ENCODE measurements at regions not wholly inside any gene's neighbourhood (a gene's known extent, or its start where the extent isn't known, plus 50 kb on each side); places are given as distances from the start of the nearest gene placed in this dataset.

DNA sequence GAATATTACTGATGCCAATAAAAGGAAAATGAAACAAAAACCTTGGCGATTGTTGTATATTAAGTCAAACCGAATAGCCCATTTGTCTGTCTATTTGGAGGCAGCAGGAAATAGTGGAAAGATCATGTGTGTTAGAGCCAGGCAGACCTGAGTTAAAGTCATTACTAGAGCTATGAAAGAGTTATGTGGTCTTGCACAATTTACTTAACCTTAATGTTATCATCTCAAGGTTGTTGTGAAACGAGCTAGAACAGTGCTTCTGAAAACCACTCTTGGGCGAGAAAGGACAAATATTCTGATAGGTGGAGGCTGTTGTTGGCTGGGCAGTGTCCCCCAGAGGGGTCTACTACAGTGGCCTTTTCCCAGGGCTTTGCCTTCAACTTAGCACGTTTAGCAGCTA is 60.0 kb upstream of the NUP160 start:
- TF ChIP-seq, protein P1, sequence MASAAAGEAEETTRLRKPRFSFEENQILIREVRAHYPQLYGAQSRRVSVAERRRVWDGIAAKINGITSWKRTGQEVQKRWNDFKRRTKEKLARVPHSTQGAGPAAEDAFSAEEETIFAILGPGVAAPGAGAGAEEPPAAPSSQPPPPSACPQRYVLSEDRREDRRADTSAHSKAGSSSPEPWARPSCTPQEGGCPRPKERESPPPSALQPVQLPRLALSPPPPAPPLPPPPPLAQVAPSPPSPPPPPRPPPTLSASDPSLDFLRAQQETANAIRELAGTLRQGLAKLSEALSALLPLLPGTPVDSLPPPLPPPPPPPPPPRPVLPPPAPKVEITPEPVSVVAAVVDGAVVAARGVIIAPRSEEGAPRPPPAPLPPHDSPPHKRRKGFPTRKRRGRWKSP (CRISPR knock-in tag; IDR thresholded peaks at IDR 0.05): no peak
- TF ChIP-seq POLR2AphosphoS5 (IDR thresholded peaks at IDR 0.05; ENCODE audit: low read depth, low read length) (no peak), BRCA1 (CRISPR knock-in tag; IDR thresholded peaks at IDR 0.05) (no peak), HNRNPLL (IDR thresholded peaks at IDR 0.05; ENCODE audit: low read depth, low read length, poor library complexity, severe bottlenecking) (no peak), HIVEP1 (CRISPR knock-in tag; IDR thresholded peaks at IDR 0.05) (no peak), ZNF263 (CRISPR knock-in tag; IDR thresholded peaks at IDR 0.05) (no peak)
- TF ChIP-seq, protein P2, sequence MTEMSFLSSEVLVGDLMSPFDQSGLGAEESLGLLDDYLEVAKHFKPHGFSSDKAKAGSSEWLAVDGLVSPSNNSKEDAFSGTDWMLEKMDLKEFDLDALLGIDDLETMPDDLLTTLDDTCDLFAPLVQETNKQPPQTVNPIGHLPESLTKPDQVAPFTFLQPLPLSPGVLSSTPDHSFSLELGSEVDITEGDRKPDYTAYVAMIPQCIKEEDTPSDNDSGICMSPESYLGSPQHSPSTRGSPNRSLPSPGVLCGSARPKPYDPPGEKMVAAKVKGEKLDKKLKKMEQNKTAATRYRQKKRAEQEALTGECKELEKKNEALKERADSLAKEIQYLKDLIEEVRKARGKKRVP (CRISPR knock-in tag; IDR thresholded peaks at IDR 0.05): no peak
- TF ChIP-seq, protein P3, sequence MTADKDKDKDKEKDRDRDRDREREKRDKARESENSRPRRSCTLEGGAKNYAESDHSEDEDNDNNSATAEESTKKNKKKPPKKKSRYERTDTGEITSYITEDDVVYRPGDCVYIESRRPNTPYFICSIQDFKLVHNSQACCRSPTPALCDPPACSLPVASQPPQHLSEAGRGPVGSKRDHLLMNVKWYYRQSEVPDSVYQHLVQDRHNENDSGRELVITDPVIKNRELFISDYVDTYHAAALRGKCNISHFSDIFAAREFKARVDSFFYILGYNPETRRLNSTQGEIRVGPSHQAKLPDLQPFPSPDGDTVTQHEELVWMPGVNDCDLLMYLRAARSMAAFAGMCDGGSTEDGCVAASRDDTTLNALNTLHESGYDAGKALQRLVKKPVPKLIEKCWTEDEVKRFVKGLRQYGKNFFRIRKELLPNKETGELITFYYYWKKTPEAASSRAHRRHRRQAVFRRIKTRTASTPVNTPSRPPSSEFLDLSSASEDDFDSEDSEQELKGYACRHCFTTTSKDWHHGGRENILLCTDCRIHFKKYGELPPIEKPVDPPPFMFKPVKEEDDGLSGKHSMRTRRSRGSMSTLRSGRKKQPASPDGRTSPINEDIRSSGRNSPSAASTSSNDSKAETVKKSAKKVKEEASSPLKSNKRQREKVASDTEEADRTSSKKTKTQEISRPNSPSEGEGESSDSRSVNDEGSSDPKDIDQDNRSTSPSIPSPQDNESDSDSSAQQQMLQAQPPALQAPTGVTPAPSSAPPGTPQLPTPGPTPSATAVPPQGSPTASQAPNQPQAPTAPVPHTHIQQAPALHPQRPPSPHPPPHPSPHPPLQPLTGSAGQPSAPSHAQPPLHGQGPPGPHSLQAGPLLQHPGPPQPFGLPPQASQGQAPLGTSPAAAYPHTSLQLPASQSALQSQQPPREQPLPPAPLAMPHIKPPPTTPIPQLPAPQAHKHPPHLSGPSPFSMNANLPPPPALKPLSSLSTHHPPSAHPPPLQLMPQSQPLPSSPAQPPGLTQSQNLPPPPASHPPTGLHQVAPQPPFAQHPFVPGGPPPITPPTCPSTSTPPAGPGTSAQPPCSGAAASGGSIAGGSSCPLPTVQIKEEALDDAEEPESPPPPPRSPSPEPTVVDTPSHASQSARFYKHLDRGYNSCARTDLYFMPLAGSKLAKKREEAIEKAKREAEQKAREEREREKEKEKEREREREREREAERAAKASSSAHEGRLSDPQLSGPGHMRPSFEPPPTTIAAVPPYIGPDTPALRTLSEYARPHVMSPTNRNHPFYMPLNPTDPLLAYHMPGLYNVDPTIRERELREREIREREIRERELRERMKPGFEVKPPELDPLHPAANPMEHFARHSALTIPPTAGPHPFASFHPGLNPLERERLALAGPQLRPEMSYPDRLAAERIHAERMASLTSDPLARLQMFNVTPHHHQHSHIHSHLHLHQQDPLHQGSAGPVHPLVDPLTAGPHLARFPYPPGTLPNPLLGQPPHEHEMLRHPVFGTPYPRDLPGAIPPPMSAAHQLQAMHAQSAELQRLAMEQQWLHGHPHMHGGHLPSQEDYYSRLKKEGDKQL (CRISPR knock-in tag; IDR thresholded peaks at IDR 0.05; ENCODE audit: low read depth): no peak
- TF ChIP-seq, protein P4, sequence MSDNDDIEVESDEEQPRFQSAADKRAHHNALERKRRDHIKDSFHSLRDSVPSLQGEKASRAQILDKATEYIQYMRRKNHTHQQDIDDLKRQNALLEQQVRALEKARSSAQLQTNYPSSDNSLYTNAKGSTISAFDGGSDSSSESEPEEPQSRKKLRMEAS (IDR thresholded peaks at IDR 0.05): no peak

Measured in HepG2 (cell line).